Endothelial cell of hepatic sinusoid (primary cell): ENCODE measurements at regions not wholly inside any gene's neighbourhood (a gene's known extent, or its start where the extent isn't known, plus 50 kb on each side); places are given as distances from the start of the nearest gene placed in this dataset.

ENCODE experiments used
- in situ Hi-C: cut with HindIII; loops from 2 replicates; pipeline ENCODE4 v1.10.0; 2017; ENCODE audit warnings: low sequenced_read_pairs

GRCh38 chr20:51195990-51196389, 173.1 kb upstream of the KCNG1 start:
- in situ Hi-C loops, result no loop called here

GRCh38 chr20:51195419-51195901, 172.6 kb upstream of the KCNG1 start:
- in situ Hi-C loops, result no loop called here

- in situ Hi-C loops, result no loop called here
Measured at GRCh38 chr20:51193066-51193772, 170.3 kb upstream of the KCNG1 start.

GRCh38 chr20:51190783-51191180, 167.9 kb upstream of the KCNG1 start:
- in situ Hi-C loops, result no loop called here

- in situ Hi-C loops, result no loop called here
Measured at GRCh38 chr20:51189814-51190782, 167.2 kb upstream of the KCNG1 start.

GRCh38 chr20:51188941-51189340, 166.0 kb upstream of the KCNG1 start:
- in situ Hi-C loops, result no loop called here

GRCh38 chr20:51187261-51187660, 164.4 kb upstream of the KCNG1 start:
- in situ Hi-C loops, result no loop called here

- in situ Hi-C loops, result no loop called here
Measured at GRCh38 chr20:51185861-51186260, 163.0 kb upstream of the KCNG1 start.

GRCh38 chr20:51185277-51185676, 162.4 kb upstream of the KCNG1 start:
- in situ Hi-C loops, result no loop called here

GRCh38 chr20:51184289-51184688, 161.4 kb upstream of the KCNG1 start:
- in situ Hi-C loops, result no loop called here

GRCh38 chr20:51183451-51183850, 160.5 kb upstream of the KCNG1 start:
- in situ Hi-C loops, result no loop called here

GRCh38 chr20:51182571-51182970, 159.7 kb upstream of the KCNG1 start:
- in situ Hi-C loops, result no loop called here

- in situ Hi-C loops, result no loop called here
Measured at GRCh38 chr20:51178153-51178552, 155.2 kb upstream of the KCNG1 start.

GRCh38 chr20:51176876-51177275, 154.0 kb upstream of the KCNG1 start:
- in situ Hi-C loops, result no loop called here

- in situ Hi-C loops, result no loop called here
Measured at GRCh38 chr20:51176446-51176845, 153.5 kb upstream of the KCNG1 start.

GRCh38 chr20:51175724-51176123, 152.8 kb upstream of the KCNG1 start:
- in situ Hi-C loops, result no loop called here

GRCh38 chr20:51175156-51175555, 152.2 kb upstream of the KCNG1 start:
- in situ Hi-C loops, result no loop called here

GRCh38 chr20:51174536-51174935, 151.6 kb upstream of the KCNG1 start:
- in situ Hi-C loops, result no loop called here

GRCh38 chr20:51172558-51173428, 149.9 kb upstream of the KCNG1 start:
- in situ Hi-C loops, result no loop called here

GRCh38 chr20:51171141-51171540, 148.2 kb upstream of the KCNG1 start:
- in situ Hi-C loops, result no loop called here

GRCh38 chr20:51169813-51170212, 146.9 kb upstream of the KCNG1 start:
- in situ Hi-C loops, result no loop called here
